GM18909 (cell line): ENCODE measurements at regions not wholly inside any gene's neighbourhood (a gene's known extent, or its start where the extent isn't known, plus 50 kb on each side); places are given as distances from the start of the nearest gene placed in this dataset.
"Not testable (repeated sequence)": the region's sequence is repeated elsewhere in the genome, so short reads cannot be mapped to it uniquely, and the experiment has no call there.

Experiments
- ATAC-seq: cut with Tn5 transposase; IDR thresholded peaks from one replicate; pipeline ENCODE4 v1.9.1; 2021; ENCODE audit warnings: mild to moderate bottlenecking; ENCODE audit not compliant: unreplicated experiment, poor library complexity

DNA sequence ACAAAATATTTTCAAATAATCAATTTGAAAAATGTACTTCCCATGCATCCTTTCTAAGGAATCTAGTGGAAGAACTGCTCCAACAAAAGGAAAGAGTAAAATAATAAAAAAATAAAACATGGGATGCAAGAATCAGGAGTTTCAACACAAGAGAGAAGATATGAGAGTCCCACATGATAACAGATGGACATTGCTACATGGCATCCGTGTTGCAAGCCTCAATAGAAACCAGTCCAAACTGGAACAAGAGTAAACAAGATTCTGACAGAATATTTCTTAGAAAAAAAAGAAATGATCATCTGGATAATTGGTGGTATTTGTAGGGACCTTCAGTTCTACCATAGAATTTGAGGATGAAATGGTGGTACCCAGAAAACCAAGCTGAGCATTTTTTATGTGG is 186.8 kb downstream of the FRK start:
- ATAC-seq = no peak

DNA sequence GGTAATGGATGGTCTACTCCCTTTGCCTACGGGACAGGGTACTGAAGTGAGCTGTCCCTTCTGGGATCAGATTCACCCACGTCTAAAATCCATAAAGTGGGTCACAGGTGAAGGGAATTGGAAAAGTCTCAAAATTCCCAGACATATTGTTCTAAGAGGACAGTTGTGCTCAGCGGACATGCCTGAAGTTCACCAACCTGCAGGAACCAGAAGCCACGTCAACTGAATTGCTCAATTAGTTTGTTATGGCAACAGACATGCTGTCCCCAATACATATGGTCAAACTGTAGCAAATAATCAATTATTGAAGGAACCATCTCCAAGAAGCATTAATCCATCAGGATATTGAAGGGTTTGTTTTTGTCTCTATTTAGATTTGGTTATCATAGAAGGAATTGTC is 190.2 kb downstream of the FRK start:
- ATAC-seq = no peak

DNA sequence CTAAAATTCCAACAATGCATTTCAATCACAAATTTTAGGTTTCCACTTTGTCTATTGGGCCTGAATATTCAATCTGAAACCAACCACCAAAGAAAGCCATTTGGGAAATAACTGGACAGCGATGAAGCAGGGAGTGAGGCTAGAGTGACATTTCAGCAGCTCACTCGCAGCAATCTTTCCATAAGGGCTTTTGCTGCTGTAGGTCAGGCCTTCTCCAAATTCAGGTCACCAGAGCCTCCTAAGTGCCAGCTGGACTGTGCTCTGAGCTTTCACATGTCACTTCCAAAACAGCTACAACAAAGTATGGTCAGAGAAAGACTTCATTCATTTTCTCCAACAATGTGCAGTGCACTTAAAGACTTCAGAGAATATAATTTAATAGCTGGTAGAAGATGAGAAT is 194.8 kb downstream of the FRK start:
- no peak for ATAC-seq

GRCh38 chr6:115863211-115863610 is 197.5 kb downstream of the FRK start:
- no peak for ATAC-seq

DNA sequence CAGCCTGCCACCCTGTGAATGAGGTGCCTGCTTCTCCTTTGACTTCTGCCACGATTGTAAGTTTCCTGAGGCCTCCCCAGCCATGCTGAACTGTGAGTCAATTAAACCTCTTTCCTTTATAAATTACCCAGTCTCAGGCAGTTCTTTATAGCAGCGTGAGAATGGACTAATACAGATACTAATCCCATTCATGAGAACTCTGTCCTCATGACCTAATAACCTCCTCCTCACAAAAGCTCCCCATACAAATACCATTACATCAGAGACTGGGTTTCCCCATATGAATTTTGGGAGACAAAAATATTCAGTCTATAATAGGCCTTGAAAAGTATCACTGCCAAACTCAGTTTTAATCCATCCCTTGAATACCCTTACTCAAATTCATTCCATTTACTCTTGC is 199.0 kb downstream of the FRK start:
- ATAC-seq = not testable (repeated sequence)

DNA sequence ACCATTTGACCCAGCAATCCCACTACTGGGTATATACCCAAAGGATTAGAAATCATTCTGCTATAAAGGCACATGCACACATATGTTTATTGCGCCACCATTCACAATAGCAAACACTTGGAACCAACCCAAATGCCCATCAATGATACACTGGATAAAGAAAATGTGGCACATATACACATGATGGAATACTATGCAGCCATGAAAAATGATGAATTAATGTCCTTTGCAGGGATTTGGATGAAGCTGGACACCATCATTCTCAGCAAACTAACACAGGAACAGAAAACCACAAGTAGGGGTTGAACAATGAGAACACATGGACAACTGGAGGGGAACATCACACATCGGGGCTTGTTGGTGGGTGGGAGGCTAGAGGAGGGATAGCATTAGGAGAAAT is 201.1 kb downstream of the FRK start:
- not testable (repeated sequence) for ATAC-seq

DNA sequence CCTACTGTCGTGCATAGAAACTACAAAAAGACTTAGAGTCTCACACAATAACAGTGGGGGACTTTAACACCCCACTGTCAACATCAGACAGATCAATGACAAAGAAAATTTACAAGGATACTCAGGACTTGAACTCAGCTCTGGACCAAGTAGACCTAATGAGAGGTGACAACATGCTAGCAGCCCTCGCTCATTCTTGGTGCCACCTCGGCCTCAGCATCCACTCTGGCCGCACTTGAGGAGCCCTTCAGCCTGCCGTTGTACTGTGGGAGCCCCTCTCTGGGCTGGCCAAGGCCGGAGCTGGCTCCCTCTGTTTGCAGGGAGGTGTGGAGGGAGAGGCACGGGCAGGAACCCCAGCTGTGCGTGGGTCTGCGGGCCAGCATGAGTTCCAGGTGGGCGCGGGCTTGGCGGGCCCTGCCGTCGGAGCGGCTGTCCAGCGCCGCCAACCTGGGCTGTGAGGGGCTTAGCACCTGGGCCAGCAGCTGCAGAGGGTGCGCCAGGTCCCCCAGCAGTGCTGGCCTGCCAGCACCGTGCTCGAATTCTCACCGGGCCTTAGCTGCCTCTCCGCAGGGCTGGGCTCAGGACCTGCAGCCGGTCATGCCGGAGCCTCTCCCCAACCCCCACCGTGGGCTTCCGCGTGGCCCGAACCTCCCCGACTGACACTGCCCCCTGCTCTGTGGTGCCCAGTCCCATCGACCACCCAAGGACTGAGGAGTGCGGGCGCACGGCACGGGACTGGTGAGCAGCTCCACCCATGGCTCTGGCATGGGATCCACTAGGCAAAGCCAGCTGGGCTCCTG is 205.6 kb downstream of the FRK start:
- ATAC-seq = no peak

DNA sequence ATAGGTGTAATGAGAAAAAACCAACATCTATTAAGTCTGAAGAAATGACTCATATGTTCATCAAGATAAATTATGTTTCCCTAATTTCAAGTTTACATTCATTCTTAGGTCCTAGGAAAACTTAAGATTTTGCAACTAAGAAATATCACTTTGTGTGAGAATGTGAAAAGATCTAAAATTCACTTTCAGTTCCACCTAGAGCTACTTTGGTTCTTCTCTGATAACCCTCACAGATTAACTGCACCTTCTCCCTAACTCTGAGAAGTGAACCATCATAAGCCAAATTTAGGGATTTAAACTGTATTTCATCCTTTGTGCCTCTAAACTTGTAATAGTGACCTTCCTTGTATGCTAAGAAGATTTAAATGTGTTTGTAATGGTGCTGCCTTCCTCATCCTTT is 213.0 kb downstream of the FRK start:
- ATAC-seq = no peak

- ATAC-seq = no peak
These were observed 216.7 kb downstream of the FRK start for GRCh38 chr6:115843945-115844344.

DNA sequence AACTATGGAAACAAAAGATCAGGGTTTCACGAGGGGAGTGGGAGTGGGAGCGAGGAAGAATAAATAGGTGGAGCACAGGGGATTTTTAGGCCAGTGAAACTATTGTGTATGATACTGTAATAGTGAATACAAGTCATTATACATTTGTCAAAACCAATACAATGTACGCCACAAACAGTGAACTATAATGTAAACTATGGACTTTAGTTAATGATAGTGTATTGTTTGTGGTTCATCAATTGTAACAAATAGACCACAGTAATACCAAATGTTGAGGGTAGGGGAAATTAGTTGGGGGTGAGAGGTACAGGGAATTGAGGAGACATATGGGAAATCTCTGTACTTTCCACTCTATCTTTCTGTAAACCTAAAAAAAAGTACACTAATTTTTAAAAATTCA is 218.4 kb downstream of the FRK start:
- ATAC-seq = no peak

- ATAC-seq = no peak
These were observed 221.0 kb downstream of the FRK start for GRCh38 chr6:115839583-115840181.

DNA sequence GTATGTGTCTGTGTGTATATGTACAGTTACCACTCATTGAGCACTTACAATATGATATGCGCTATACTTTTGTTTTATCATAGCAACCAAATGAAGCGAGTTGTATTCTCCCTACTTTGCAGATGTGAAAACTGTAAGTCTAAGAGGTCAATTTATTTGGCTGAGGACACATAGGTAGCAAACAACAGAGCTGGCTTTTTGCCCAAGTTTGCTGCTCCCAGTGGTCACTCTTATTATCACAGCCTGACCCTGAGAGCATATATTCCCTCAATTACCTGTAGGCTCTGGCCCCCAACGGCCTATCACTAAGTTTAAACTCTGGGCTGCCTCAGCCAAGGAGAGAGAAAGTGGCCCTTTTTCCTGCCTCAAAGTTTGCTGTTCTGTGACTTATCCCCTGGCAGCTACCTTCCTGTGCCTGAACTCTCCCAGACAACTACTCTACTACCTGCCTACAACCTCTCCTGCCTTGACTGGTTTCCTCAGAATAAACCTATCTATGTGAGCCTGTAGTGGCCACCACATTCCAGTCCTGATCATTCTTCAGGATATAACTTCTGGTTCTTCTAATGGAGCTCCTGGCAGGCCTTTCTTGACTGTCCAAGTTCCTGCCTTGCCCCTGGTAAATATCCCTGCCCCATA is 221.8 kb downstream of the FRK start:
- ATAC-seq = peak; percentile 96

DNA sequence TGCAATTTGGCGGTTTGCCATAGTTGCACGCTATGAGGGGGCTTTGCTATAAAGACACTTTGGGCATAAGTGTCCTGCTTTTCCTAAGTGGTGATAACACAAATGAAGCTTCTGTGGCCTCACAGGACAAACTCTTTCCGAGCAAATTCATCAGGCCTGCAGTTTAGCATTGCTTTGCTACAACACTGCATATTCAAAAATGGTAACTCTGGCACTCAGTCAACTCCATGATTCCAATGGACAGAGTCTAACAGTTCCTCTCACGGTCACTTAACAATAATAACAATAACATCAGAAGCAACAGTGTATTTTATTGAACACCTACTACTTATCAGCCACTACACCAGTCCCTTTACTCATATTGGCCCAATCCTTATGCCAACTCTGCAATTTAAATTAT is 222.5 kb downstream of the FRK start:
- no peak for ATAC-seq

GRCh38 chr6:115836374-115836773 is 224.3 kb downstream of the FRK start:
- not testable (repeated sequence) for ATAC-seq

DNA sequence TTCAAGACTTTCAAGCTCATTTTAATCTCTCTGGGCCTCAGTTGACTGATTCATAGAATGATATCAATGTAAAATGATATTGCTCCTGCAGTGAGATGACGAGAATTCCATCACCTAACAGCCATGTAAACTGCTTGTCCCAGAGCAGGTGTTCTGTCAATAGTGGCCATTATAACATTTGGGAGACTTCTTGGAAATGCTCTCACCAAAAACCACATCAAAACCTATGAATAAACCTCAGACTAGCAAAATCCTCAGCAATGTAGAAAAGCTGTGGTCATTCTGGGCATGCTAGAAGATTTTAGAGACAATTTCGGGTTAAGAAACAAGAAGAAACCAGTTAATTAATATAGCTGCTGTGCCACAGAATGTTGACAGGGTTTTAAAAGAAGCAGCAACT is 225.4 kb downstream of the FRK start:
- no peak for ATAC-seq

DNA sequence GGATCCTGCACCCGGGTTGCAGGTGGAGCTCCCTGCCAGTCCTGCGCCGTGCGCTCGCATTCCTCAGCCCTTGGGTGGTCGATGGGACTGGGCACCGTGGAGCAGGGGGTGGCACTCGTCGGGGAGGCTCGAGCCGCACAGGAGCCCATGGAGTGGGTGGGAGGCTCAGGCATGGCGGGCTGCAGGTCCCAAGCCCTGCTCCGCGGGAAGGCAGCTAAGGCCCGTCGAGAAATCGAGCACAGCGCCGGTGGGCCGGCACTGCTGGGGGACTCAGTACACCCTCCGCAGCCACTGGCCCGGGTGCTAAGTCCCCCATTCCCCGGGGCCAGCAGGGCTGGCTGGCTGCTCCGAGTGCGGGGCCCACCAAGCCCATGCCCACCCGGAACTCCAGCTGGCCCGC is 226.1 kb downstream of the FRK start:
- not testable (repeated sequence) for ATAC-seq

- no peak for ATAC-seq
These were observed 227.9 kb downstream of the FRK start for GRCh38 chr6:115832786-115833185.

GRCh38 chr6:115832186-115832585 is 228.5 kb downstream of the FRK start:
- no peak for ATAC-seq

GRCh38 chr6:115830895-115831294 is 229.8 kb downstream of the FRK start:
- no peak for ATAC-seq

DNA sequence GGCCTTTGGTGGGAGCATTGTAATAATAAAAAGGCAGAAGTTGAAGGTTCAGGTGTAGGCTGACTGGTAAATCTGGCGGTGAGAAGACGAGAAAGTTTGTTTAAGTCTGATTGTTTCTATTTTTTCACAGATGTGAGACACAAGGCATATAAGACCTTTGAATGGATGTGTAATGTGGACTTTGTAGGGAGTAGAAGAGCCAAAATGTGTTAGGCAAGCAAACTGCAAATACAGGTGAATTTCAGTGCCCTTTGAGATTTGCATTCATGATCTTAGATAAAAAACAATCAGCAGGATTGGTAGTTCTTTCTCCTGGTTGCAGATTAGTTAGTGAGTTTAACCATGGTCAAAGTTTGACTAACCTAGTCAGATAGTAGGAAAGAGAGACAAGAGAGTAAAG is 238.9 kb downstream of the FRK start:
- no peak for ATAC-seq

DNA sequence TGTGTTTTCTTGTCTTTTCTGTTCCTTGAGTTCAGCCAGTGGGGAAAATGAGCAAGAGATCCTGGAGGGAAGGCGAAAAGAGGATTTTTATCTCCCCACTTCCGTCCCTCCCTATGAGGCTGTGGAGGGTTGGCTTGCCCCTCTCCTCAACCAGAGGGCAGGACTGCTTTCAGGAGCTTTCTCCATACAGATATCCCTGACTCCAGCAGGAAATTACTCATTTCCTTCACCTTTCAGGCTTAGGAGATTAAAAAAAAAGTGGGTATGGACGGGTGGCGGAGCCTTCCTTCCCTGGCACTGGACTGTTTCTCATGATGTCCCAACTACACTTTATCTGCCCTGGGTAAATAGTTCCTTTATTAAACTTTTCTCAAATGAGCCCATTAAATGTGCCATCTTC is 241.2 kb downstream of the FRK start:
- no peak for ATAC-seq

DNA sequence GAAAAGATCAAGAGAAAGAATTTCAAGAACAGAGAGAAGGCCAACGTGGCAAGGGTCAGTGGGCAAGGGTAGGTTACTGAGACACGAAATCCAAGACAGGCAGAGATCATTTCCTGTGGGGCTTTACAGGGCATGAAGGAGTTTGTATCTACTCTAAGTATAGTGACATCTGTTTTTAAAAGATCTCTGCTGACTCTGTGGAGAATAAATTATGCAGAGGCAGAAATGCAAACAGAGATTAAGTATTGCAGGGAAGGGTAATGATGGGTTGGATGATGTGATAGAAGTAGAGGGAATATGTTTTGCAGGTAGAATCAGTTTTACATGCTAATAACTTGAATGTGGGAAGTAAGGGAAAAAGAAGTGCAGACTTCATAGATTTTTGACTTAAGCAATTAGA is 243.5 kb downstream of the FRK start:
- no peak for ATAC-seq
